SK-N-SH treated with all-trans-retinoic acid at 6 μM for 48 hours (cell line): ENCODE measurements at regions not wholly inside any gene's neighbourhood (a gene's known extent, or its start where the extent isn't known, plus 50 kb on each side); places are given as distances from the start of the nearest gene placed in this dataset.

ENCODE experiments used
- ARNTL ChIP-seq: fragments of 450-650 bp; formaldehyde crosslinking; IDR thresholded peaks from 2 replicates; pipeline ENCODE4 v1.5.0; 2020; ENCODE audit warnings: low read depth, mild to moderate bottlenecking, moderate library complexity, borderline replicate concordance
- CREB5 ChIP-seq: fragments of 250-450 bp; sonication (Bioruptor Pico); IDR thresholded peaks from 2 replicates; pipeline ENCODE4 v1.5.1; 2020; ENCODE audit warnings: low read depth, mild to moderate bottlenecking, moderate library complexity
- GLIS3 ChIP-seq: fragments of 250-450 bp; sonication (Bioruptor Pico); IDR thresholded peaks from 2 replicates; pipeline ENCODE4 v1.5.0; 2020; ENCODE audit warnings: mild to moderate bottlenecking, moderate library complexity
- OSR1 ChIP-seq: fragments of 250-450 bp; sonication (Bioruptor Pico); IDR thresholded peaks from 2 replicates; pipeline ENCODE4 v1.8.0; 2022; ENCODE audit warnings: moderate library complexity, mild to moderate bottlenecking, inconsistent platforms
- POU6F1 ChIP-seq: fragments of 250-450 bp; sonication (Bioruptor Pico); IDR thresholded peaks from 2 replicates; pipeline ENCODE4 v1.8.0; 2021; ENCODE audit warnings: low read depth, mild to moderate bottlenecking, moderate library complexity, borderline replicate concordance
- TOX ChIP-seq: fragments of 250-450 bp; sonication (Bioruptor Pico); IDR thresholded peaks from 2 replicates; pipeline ENCODE4 v1.8.0; 2021; ENCODE audit warnings: mild to moderate bottlenecking, moderate library complexity, borderline replicate concordance
- ZFP30 ChIP-seq: fragments of 450-650 bp; formaldehyde crosslinking; IDR thresholded peaks from 2 replicates; pipeline ENCODE4 v1.5.0; 2022; ENCODE audit warnings: mild to moderate bottlenecking, moderate library complexity
- ZNF565 ChIP-seq: fragments of 450-650 bp; formaldehyde crosslinking; conservative IDR thresholded peaks from 2 replicates; pipeline ENCODE4 v1.5.0; 2020; ENCODE audit warnings: low read depth, mild to moderate bottlenecking, moderate library complexity
- ZNF70 ChIP-seq: fragments of 450-650 bp; formaldehyde crosslinking; IDR thresholded peaks from 2 replicates; pipeline ENCODE4 v1.5.0; 2020; ENCODE audit warnings: mild to moderate bottlenecking, moderate library complexity
- ZNF8 ChIP-seq: fragments of 450-650 bp; formaldehyde crosslinking; IDR thresholded peaks from 2 replicates; pipeline ENCODE4 v1.5.0; 2020; ENCODE audit warnings: mild to moderate bottlenecking, moderate library complexity

- TF ChIP-seq ZNF70 (CRISPR knock-in tag), result no peak
- TF ChIP-seq OSR1 (CRISPR knock-in tag), result no peak
- no peak for TF ChIP-seq TOX (CRISPR knock-in tag)
- TF ChIP-seq POU6F1, result no peak
- TF ChIP-seq GLIS3, result no peak
- TF ChIP-seq ARNTL (CRISPR knock-in tag), result no peak
- no peak for TF ChIP-seq ZFP30
- TF ChIP-seq ZNF8, result no peak
- no peak for TF ChIP-seq CREB5
- no peak for TF ChIP-seq ZNF565 (CRISPR knock-in tag)
These were observed 260.9 kb downstream of the COG6 start for GRCh38 chr13:39916330-39916729.
